Muscle layer of duodenum (tissue), 2 donors: ENCODE measurements at regions not wholly inside any gene's neighbourhood (a gene's known extent, or its start where the extent isn't known, plus 50 kb on each side); places are given as distances from the start of the nearest gene placed in this dataset.
"Not testable (repeated sequence)": the region's sequence is repeated elsewhere in the genome, so short reads cannot be mapped to it uniquely, and the experiment has no call there.

ENCODE experiments used
- H3K27ac ChIP-seq: one replicate; pipeline ENCODE4 v1.7.0; 2013; ENCODE audit warnings: mild to moderate bottlenecking, low read length
- H3K27me3 ChIP-seq: one replicate; pipeline ENCODE4 v1.7.0; 2013; ENCODE audit warnings: low read depth, mild to moderate bottlenecking, control low read depth, low read length
- H3K36me3 ChIP-seq, 2 donors: one replicate each; pipeline ENCODE4 v1.7.0; 2013; ENCODE audit warnings: low read length in 2 of 2, control low read depth in 1 of 2, mild to moderate bottlenecking in 1 of 2; ENCODE audit not compliant: insufficient read depth in 2 of 2, control insufficient read depth in 1 of 2
- H3K4me1 ChIP-seq, 2 donors: one replicate each; pipeline ENCODE4 v1.7.0; 2013; ENCODE audit warnings: low read length in 2 of 2, mild to moderate bottlenecking in 2 of 2, control low read depth in 1 of 2, moderate library complexity in 1 of 2; ENCODE audit not compliant: insufficient read depth in 2 of 2, control insufficient read depth in 1 of 2
- H3K4me3 ChIP-seq, 2 donors: one replicate each; pipeline ENCODE4 v1.7.0; 2013; ENCODE audit warnings: low read length in 2 of 2, low read depth in 1 of 2, mild to moderate bottlenecking in 1 of 2
- H3K9me3 ChIP-seq, 2 donors: one replicate each; pipeline ENCODE4 v1.7.0; 2013; ENCODE audit warnings: low read length in 2 of 2, control low read depth in 1 of 2, mild to moderate bottlenecking in 1 of 2; ENCODE audit not compliant: control insufficient read depth in 1 of 2
- donor health status: healthy.

- H3K27me3 ChIP-seq, result no peaks in the 10 kb centered on the region
- H3K4me3 ChIP-seq, result no peak overlapping the region
- peaks cover 0 to 7% of the 10 kb centered on the region in 2 donors for H3K4me1 ChIP-seq
- no peaks in the 10 kb centered on the region for H3K36me3 ChIP-seq
- no peaks in the 10 kb centered on the region for H3K9me3 ChIP-seq
- no peak overlapping the region for H3K27ac ChIP-seq
These were observed 145.6 kb upstream of the ABI3BP start for GRCh38 chr3:101138817-101139216.

DNA sequence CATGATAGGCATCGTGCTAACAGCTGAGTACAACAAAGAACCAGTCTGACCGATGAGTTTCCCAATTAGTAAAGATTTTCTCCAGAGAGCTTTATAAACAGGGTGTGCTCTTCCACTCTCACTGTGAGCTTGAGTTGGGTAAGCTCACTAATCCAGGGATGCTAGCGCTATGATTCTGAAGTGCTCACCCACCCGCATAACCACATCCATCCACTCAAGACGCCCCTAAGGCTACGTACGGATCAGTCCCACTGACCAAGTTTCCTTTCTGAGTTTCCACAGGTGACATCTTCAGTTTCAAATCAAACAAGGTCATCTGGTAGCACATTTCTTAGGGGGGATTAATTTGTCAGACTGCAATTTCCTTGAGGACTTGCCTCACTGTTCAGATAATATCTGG lies 141.1 kb upstream of the ABI3BP start:
- Histone ChIP-seq H3K4me3 (no peak overlapping the region), H3K4me1 (no peaks in the 10 kb centered on the region), H3K36me3 (no peaks in the 10 kb centered on the region), H3K27ac (no peak overlapping the region), H3K27me3 (no peaks in the 10 kb centered on the region), H3K9me3 (no peaks in the 10 kb centered on the region)

GRCh38 chr3:101133652-101134051 lies 140.4 kb upstream of the ABI3BP start:
- no peaks in the 10 kb centered on the region for H3K9me3 ChIP-seq
- no peaks in the 10 kb centered on the region for H3K4me1 ChIP-seq
- no peak overlapping the region for H3K4me3 ChIP-seq
- H3K27me3 ChIP-seq, result no peaks in the 10 kb centered on the region
- no peak overlapping the region for H3K27ac ChIP-seq
- H3K36me3 ChIP-seq, result no peaks in the 10 kb centered on the region

- H3K4me1 ChIP-seq, H3K9me3 ChIP-seq, H3K4me3 ChIP-seq, H3K27me3 ChIP-seq, H3K36me3 ChIP-seq, H3K27ac ChIP-seq: not testable (repeated sequence)
These were observed 140.0 kb upstream of the ABI3BP start for GRCh38 chr3:101133197-101133596.

GRCh38 chr3:101131767-101132166 lies 138.5 kb upstream of the ABI3BP start:
- Histone ChIP-seq H3K27ac (no peak overlapping the region), H3K4me3 (no peak overlapping the region), H3K4me1 (no peaks in the 10 kb centered on the region), H3K36me3 (no peaks in the 10 kb centered on the region), H3K9me3 (no peaks in the 10 kb centered on the region), H3K27me3 (no peaks in the 10 kb centered on the region)

GRCh38 chr3:101128786-101129185 lies 135.6 kb upstream of the ABI3BP start:
- Histone ChIP-seq H3K9me3 (no peaks in the 10 kb centered on the region), H3K4me1 (no peaks in the 10 kb centered on the region), H3K4me3 (no peak overlapping the region), H3K36me3 (no peaks in the 10 kb centered on the region), H3K27me3 (no peaks in the 10 kb centered on the region), H3K27ac (no peak overlapping the region)

- Histone ChIP-seq H3K9me3 (no peaks in the 10 kb centered on the region), H3K27ac (no peak overlapping the region), H3K27me3 (no peaks in the 10 kb centered on the region), H3K4me3 (no peak overlapping the region), H3K4me1 (no peaks in the 10 kb centered on the region), H3K36me3 (no peaks in the 10 kb centered on the region)
These were observed 134.8 kb upstream of the ABI3BP start for GRCh38 chr3:101128001-101128400.

DNA sequence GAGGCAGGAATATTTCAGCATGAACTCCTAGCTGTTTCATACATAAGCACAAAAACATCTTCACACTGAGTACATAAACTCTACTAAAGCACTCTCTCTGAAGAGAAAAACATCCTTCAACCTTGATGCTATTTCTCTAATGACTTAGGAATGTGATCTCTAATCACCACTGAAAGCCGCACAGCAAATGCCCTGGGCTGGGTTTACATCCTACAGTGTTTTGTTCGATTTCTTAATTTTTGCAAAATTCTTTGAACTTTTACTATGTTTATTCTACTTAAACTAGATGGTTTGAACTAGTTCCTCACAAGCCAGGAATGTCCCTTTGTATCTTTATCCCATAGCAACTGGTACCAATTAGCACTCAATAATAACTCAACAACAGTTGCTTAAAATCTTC lies 130.9 kb upstream of the ABI3BP start:
- Histone ChIP-seq H3K4me3 (no peak overlapping the region), H3K36me3 (no peaks in the 10 kb centered on the region), H3K27me3 (no peaks in the 10 kb centered on the region), H3K9me3 (no peaks in the 10 kb centered on the region), H3K27ac (no peak overlapping the region), H3K4me1 (no peaks in the 10 kb centered on the region)

GRCh38 chr3:101123081-101123480 lies 129.9 kb upstream of the ABI3BP start:
- H3K27me3 ChIP-seq, result no peaks in the 10 kb centered on the region
- no peak overlapping the region for H3K27ac ChIP-seq
- no peaks in the 10 kb centered on the region for H3K9me3 ChIP-seq

DNA sequence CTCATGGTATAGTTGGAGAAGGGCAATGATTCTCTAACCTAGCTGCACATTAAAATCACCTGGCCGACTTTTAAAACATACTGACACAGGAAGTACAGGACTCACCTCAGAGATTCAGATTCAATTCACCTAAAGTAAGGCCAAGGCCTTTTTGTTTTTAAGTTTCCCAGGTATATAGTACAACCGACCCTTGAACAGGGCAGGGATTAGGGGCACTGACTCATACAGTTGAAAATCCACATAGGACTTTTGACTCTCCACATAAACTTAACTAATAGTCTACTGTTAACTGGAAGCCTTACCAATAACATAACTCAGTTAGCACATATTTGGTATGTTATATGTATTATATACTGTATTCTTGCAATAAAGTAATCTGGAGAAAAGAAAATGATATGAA lies 129.5 kb upstream of the ABI3BP start:
- no peak overlapping the region for H3K27ac ChIP-seq
- H3K4me1 ChIP-seq, result no peaks in the 10 kb centered on the region
- no peaks in the 10 kb centered on the region for H3K36me3 ChIP-seq
- H3K9me3 ChIP-seq, result no peaks in the 10 kb centered on the region
- no peaks in the 10 kb centered on the region for H3K27me3 ChIP-seq
- H3K4me3 ChIP-seq, result no peak overlapping the region

More at GRCh38 chr3:101123081-101123480, 129.9 kb upstream of the ABI3BP start:
- Histone ChIP-seq H3K4me3 (no peak overlapping the region), H3K4me1 (no peaks in the 10 kb centered on the region), H3K36me3 (no peaks in the 10 kb centered on the region)

GRCh38 chr3:101120039-101120438 lies 126.8 kb upstream of the ABI3BP start:
- H3K27me3 ChIP-seq, result no peaks in the 10 kb centered on the region
- no peaks in the 10 kb centered on the region for H3K4me1 ChIP-seq
- H3K27ac ChIP-seq, result no peak overlapping the region
- H3K36me3 ChIP-seq, result no peaks in the 10 kb centered on the region
- no peaks in the 10 kb centered on the region for H3K9me3 ChIP-seq
- no peak overlapping the region for H3K4me3 ChIP-seq

- H3K4me1 ChIP-seq, result no peaks in the 10 kb centered on the region
- H3K27me3 ChIP-seq, result no peaks in the 10 kb centered on the region
- H3K4me3 ChIP-seq, result no peak overlapping the region
- H3K9me3 ChIP-seq, result no peaks in the 10 kb centered on the region
- no peak overlapping the region for H3K27ac ChIP-seq
- no peaks in the 10 kb centered on the region for H3K36me3 ChIP-seq
These were observed 126.3 kb upstream of the ABI3BP start for GRCh38 chr3:101119535-101119934.
